B cell (primary cell): ENCODE measurements at regions not wholly inside any gene's neighbourhood (a gene's known extent, or its start where the extent isn't known, plus 50 kb on each side); places are given as distances from the start of the nearest gene placed in this dataset.

ENCODE experiments used
- ATAC-seq: fragments of 200-7000 bp; cut with Tn5 transposase; one replicate; pipeline ENCODE4 v1.10.0; 2021; ENCODE audit warnings: low read depth, mild to moderate bottlenecking, moderate number of reproducible peaks, moderate library complexity
- CTCF ChIA-PET: fragments of 350-600 bp; sonication (Branson Sonifier 250); formaldehyde crosslinking; loops from one replicate; lab custom pipeline; 2021; ENCODE audit warnings: antibody characterized with exemption, inconsistent platforms; lab: Charles Lee
- POLR2A ChIA-PET: fragments of 350-600 bp; sonication (Branson Sonifier 250); formaldehyde crosslinking; loops from one replicate; lab custom pipeline; 2021; ENCODE audit warnings: antibody characterized with exemption; lab: Charles Lee
- DNase-seq: peaks from one replicate; pipeline ENCODE4 v3.0.0; 2013
- H2AFZ ChIP-seq: 2 replicates; pipeline ENCODE4 v1.6.1; 2012; ENCODE audit warnings: mild to moderate bottlenecking, low read depth, low read length; ENCODE audit not compliant: insufficient read depth, poor library complexity, severe bottlenecking
- H3K27ac ChIP-seq, 2 donors: 1 replicate in 1 of 2; 2 replicates in 1 of 2; pipeline ENCODE4 v1.5.1; 2012 to 2013; ENCODE audit warnings: low read length in 2 of 2, mild to moderate bottlenecking in 2 of 2, moderate library complexity in 1 of 2
- H3K27me3 ChIP-seq, 4 experiments: fragments of 200-600 bp in 1 of 4; sonication (generic) in 1 of 4; replicated peaks in 1 of 4; 1 replicate in 2 of 4; 2 replicates in 2 of 4; pipeline versions ENCODE4 v1.6.1 to v1.7.0; 2013 to 2016; ENCODE audit warnings: low read length in 3 of 4, mild to moderate bottlenecking in 2 of 4, mixed read lengths in 1 of 4, moderate library complexity in 1 of 4; ENCODE audit not compliant: insufficient read depth in 4 of 4, control insufficient read depth in 3 of 4; ENCODE audit errors: control extremely low read depth in 1 of 4
- H3K36me3 ChIP-seq, 2 experiments: replicated peaks in 1 of 2; 1 replicate in 1 of 2; 2 replicates in 1 of 2; pipeline versions ENCODE4 v1.6.1 to v1.7.1; 2013; ENCODE audit warnings: low read length in 1 of 2; ENCODE audit not compliant: insufficient read depth in 2 of 2, control insufficient read depth in 1 of 2; ENCODE audit errors: control extremely low read depth in 1 of 2, extremely low read depth in 1 of 2
- H3K4me1 ChIP-seq, 2 donors: fragments of 200-600 bp in 1 of 2; sonication (generic) in 1 of 2; 1 replicate in 1 of 2; 2 replicates in 1 of 2; pipeline versions ENCODE4 v1.5.1 to v1.6.1; 2013 to 2017; ENCODE audit warnings: low read length in 2 of 2; ENCODE audit not compliant: control insufficient read depth in 2 of 2, insufficient read depth in 2 of 2
- H3K4me2 ChIP-seq: replicated peaks from 2 replicates; pipeline ENCODE3; 2012; ENCODE audit warnings: mild to moderate bottlenecking, low read depth, low read length; ENCODE audit not compliant: poor library complexity, severe bottlenecking
- H3K4me3 ChIP-seq, 5 experiments: fragments of 200-600 bp in 1 of 5; sonication (generic) in 1 of 5; 1 replicate in 3 of 5; 2 replicates in 2 of 5; pipeline versions ENCODE4 v1.5.1 to v1.7.0; 2011 to 2016; ENCODE audit warnings: low read length in 4 of 5, mild to moderate bottlenecking in 4 of 5, low read depth in 2 of 5, control low read depth in 1 of 5, moderate library complexity in 1 of 5; ENCODE audit not compliant: insufficient read depth in 1 of 5; ENCODE audit errors: control extremely low read depth in 1 of 5, extremely low read depth in 1 of 5
- H3K79me2 ChIP-seq: fragments of 200-600 bp; sonication (generic); one replicate; pipeline ENCODE4 v1.6.0; 2016; ENCODE audit warnings: low read length; ENCODE audit not compliant: control insufficient read depth, insufficient read depth
- H3K9ac ChIP-seq: fragments of 200-600 bp; sonication (generic); 2 replicates; pipeline ENCODE4 v1.6.1; 2017; ENCODE audit warnings: mild to moderate bottlenecking, low read length, moderate library complexity
- H3K9me3 ChIP-seq, 3 donors: one replicate each; pipeline versions ENCODE4 v1.6.1 to v1.7.1; 2013; ENCODE audit warnings: low read length in 2 of 3; ENCODE audit not compliant: control insufficient read depth in 2 of 3, insufficient read depth in 1 of 3; ENCODE audit errors: control extremely low read depth in 1 of 3
- H4K20me1 ChIP-seq: 2 replicates; pipeline ENCODE4 v1.6.0; 2012; ENCODE audit warnings: mild to moderate bottlenecking, low read length; ENCODE audit not compliant: insufficient read depth, control insufficient read depth, poor library complexity, severe bottlenecking
- H3K27ac Mint-ChIP-seq: one replicate; pipeline ENCODE4 v1.8.0; 2021; ENCODE audit warnings: mixed read lengths
- H3K27me3 Mint-ChIP-seq: one replicate; pipeline ENCODE4 v1.8.0; 2021; ENCODE audit warnings: mixed read lengths
- H3K4me1 Mint-ChIP-seq: one replicate; pipeline ENCODE4 v1.8.0; 2021; ENCODE audit warnings: mixed read lengths
- H3K4me3 Mint-ChIP-seq: one replicate; pipeline ENCODE4 v1.8.0; 2021; ENCODE audit warnings: mixed read lengths
- H3K9me3 Mint-ChIP-seq: one replicate; pipeline ENCODE4 v1.8.0; 2022; ENCODE audit warnings: mixed read lengths; ENCODE audit not compliant: insufficient read depth
- CTCF ChIP-seq: fragments of 200-600 bp; IDR thresholded peaks from one replicate; pipeline ENCODE4 v1.8.0; 2022; ENCODE audit warnings: antibody characterized with exemption, mild to moderate bottlenecking
- EZH2 ChIP-seq: IDR thresholded peaks from 2 replicates; pipeline ENCODE4 v1.6.1; 2012; ENCODE audit warnings: borderline replicate concordance, low read depth, mild to moderate bottlenecking, moderate library complexity, low read length; ENCODE audit not compliant: insufficient read depth, poor library complexity, severe bottlenecking
- WGBS: methylation state at CpG from one replicate; pipeline ENCODE4 v1.1.5; 2013; ENCODE audit warnings: missing lambda C conversion rate; ENCODE audit not compliant: insufficient coverage; 5-methylcytosine and 5-hydroxymethylcytosine counted together
- intact Hi-C: fragments of 100-400 bp; cut with micrococcal nuclease; formaldehyde crosslinking; loops from one replicate; pipeline ENCODE4 v1.10.0; 2022

GRCh38 chr11:37527545-37527944 is 929.5 kb upstream of the RAG2 start:
- peaks cover 18% of the 10 kb centered on the region for H3K9me3 Mint-ChIP-seq
- intact Hi-C loops = no loop called here
- no peak overlapping the region for H3K27ac ChIP-seq
- DNase-seq = no peak
- H3K4me3 ChIP-seq = no peak overlapping the region
- no peaks in the 10 kb centered on the region for H3K4me1 ChIP-seq
- H3K27me3 ChIP-seq = no peaks in the 10 kb centered on the region
- H3K27ac Mint-ChIP-seq = no peak overlapping the region
- no CpG with 5 or more reads among the region's 1 CpG for WGBS
- POLR2A ChIA-PET = no interaction called here
- TF ChIP-seq EZH2 = no peak
- no peak for TF ChIP-seq CTCF
- no peaks in the 10 kb centered on the region for H3K36me3 ChIP-seq
- peaks cover 1 to 8% (median 7%) of the 10 kb centered on the region in 3 donors for H3K9me3 ChIP-seq
- H3K4me3 Mint-ChIP-seq = no peak overlapping the region
- CTCF ChIA-PET = no interaction called here
- no peak overlapping the region for H3K9ac ChIP-seq
- H2AFZ ChIP-seq = no peak overlapping the region
- H3K27me3 Mint-ChIP-seq = no peaks in the 10 kb centered on the region
- H3K4me2 ChIP-seq = no peak overlapping the region
- no peak for ATAC-seq
- H4K20me1 ChIP-seq = no peaks in the 10 kb centered on the region
- no peaks in the 10 kb centered on the region for H3K4me1 Mint-ChIP-seq
- no peaks in the 10 kb centered on the region for H3K79me2 ChIP-seq

GRCh38 chr11:37525336-37525735 is 927.3 kb upstream of the RAG2 start:
- no peaks in the 10 kb centered on the region for H3K27me3 Mint-ChIP-seq
- H3K27ac Mint-ChIP-seq = no peak overlapping the region
- H3K4me1 Mint-ChIP-seq = no peaks in the 10 kb centered on the region
- H3K9ac ChIP-seq = no peak overlapping the region
- peaks cover 18% of the 10 kb centered on the region for H3K9me3 Mint-ChIP-seq
- H3K27ac ChIP-seq = no peak overlapping the region
- H3K4me2 ChIP-seq = no peak overlapping the region
- ATAC-seq = no peak
- H2AFZ ChIP-seq = no peak overlapping the region
- H3K4me3 ChIP-seq = no peak overlapping the region
- H3K4me3 Mint-ChIP-seq = no peak overlapping the region
- TF ChIP-seq CTCF = no peak
- TF ChIP-seq EZH2 = no peak
- no peaks in the 10 kb centered on the region for H3K36me3 ChIP-seq
- POLR2A ChIA-PET = no interaction called here
- H3K79me2 ChIP-seq = no peaks in the 10 kb centered on the region
- no peaks in the 10 kb centered on the region for H3K27me3 ChIP-seq
- intact Hi-C loops = no loop called here
- peaks cover 1 to 8% (median 7%) of the 10 kb centered on the region in 3 donors for H3K9me3 ChIP-seq
- H4K20me1 ChIP-seq = no peaks in the 10 kb centered on the region
- CTCF ChIA-PET = no interaction called here
- no peaks in the 10 kb centered on the region for H3K4me1 ChIP-seq
- no peak for DNase-seq
